HFF-Myc (cell line): ENCODE measurements at regions not wholly inside any gene's neighbourhood (a gene's known extent, or its start where the extent isn't known, plus 50 kb on each side); places are given as distances from the start of the nearest gene placed in this dataset.

Source experiments
- DNase-seq: peaks from one replicate; pipeline ENCODE4 v3.0.0-alpha.2; 2011; ENCODE audit warnings: low read depth; ENCODE audit errors: extremely low read depth
- H3K4me3 ChIP-seq: replicated peaks from 2 replicates; pipeline ENCODE4 v1.5.1; 2011; ENCODE audit warnings: low read depth, mild to moderate bottlenecking, control low read depth, low read length
- CTCF ChIP-seq: IDR thresholded peaks from 2 replicates; pipeline ENCODE4 v1.5.1; 2012; ENCODE audit warnings: mild to moderate bottlenecking, low read depth, low read length, control low read depth; ENCODE audit errors: missing control alignments

- no peak for TF ChIP-seq CTCF
- no peak for DNase-seq
- no peak overlapping the region for H3K4me3 ChIP-seq
Measured at GRCh38 chr9:69955536-69956355, 87.9 kb upstream of the MAMDC2 start.

GRCh38 chr9:69961843-69962242 is 81.8 kb upstream of the MAMDC2 start:
- DNase-seq: no peak
- H3K4me3 ChIP-seq: no peak overlapping the region
- no peak for TF ChIP-seq CTCF

- DNase-seq: no peak
- no peak overlapping the region for H3K4me3 ChIP-seq
- TF ChIP-seq CTCF: no peak
Measured at GRCh38 chr9:69963803-69964202, 79.8 kb upstream of the MAMDC2 start.

- TF ChIP-seq CTCF: no peak
Measured at GRCh38 chr9:69964446-69964845, 79.2 kb upstream of the MAMDC2 start.

GRCh38 chr9:69965416-69966145 is 78.1 kb upstream of the MAMDC2 start:
- no peak for TF ChIP-seq CTCF
- no peak for DNase-seq
- no peak overlapping the region for H3K4me3 ChIP-seq

More at GRCh38 chr9:69964446-69964845, 79.2 kb upstream of the MAMDC2 start:
- DNase-seq: no peak
- H3K4me3 ChIP-seq: no peak overlapping the region

- no peak for TF ChIP-seq CTCF
- H3K4me3 ChIP-seq: no peak overlapping the region
- DNase-seq: no peak
Measured at GRCh38 chr9:69967344-69967743, 76.3 kb upstream of the MAMDC2 start.
